ENCODE measurements at regions not wholly inside any gene's neighbourhood (a gene's known extent, or its start where the extent isn't known, plus 50 kb on each side); places are given as distances from the start of the nearest gene placed in this dataset.

DNA sequence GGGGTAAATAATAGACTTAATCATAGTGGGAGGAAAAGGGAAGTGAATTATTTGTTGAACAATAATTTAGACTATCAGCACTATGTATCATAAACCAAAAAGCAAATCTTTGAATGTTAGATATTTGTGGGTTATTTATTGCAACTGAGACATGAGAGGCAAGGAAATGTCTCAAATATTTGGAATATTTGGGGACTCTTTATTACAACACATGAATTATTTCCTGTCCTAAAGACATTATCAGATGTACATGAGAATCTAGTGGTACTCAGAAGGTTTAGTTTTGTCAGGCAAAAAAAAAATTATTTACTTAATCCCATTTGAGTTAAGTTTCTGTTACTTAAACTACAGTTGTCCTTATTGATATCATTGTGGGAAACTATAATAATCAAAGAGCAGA, 91.1 kb downstream of the TLR4 start:
- TF ChIP-seq POLR2AphosphoS5 (IDR thresholded peaks at IDR 0.05; ENCODE audit: low read depth, low read length): no peak
- TF ChIP-seq, protein P1, sequence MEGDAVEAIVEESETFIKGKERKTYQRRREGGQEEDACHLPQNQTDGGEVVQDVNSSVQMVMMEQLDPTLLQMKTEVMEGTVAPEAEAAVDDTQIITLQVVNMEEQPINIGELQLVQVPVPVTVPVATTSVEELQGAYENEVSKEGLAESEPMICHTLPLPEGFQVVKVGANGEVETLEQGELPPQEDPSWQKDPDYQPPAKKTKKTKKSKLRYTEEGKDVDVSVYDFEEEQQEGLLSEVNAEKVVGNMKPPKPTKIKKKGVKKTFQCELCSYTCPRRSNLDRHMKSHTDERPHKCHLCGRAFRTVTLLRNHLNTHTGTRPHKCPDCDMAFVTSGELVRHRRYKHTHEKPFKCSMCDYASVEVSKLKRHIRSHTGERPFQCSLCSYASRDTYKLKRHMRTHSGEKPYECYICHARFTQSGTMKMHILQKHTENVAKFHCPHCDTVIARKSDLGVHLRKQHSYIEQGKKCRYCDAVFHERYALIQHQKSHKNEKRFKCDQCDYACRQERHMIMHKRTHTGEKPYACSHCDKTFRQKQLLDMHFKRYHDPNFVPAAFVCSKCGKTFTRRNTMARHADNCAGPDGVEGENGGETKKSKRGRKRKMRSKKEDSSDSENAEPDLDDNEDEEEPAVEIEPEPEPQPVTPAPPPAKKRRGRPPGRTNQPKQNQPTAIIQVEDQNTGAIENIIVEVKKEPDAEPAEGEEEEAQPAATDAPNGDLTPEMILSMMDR (IDR thresholded peaks at IDR 0.05): no peak
- TF ChIP-seq, protein P2, sequence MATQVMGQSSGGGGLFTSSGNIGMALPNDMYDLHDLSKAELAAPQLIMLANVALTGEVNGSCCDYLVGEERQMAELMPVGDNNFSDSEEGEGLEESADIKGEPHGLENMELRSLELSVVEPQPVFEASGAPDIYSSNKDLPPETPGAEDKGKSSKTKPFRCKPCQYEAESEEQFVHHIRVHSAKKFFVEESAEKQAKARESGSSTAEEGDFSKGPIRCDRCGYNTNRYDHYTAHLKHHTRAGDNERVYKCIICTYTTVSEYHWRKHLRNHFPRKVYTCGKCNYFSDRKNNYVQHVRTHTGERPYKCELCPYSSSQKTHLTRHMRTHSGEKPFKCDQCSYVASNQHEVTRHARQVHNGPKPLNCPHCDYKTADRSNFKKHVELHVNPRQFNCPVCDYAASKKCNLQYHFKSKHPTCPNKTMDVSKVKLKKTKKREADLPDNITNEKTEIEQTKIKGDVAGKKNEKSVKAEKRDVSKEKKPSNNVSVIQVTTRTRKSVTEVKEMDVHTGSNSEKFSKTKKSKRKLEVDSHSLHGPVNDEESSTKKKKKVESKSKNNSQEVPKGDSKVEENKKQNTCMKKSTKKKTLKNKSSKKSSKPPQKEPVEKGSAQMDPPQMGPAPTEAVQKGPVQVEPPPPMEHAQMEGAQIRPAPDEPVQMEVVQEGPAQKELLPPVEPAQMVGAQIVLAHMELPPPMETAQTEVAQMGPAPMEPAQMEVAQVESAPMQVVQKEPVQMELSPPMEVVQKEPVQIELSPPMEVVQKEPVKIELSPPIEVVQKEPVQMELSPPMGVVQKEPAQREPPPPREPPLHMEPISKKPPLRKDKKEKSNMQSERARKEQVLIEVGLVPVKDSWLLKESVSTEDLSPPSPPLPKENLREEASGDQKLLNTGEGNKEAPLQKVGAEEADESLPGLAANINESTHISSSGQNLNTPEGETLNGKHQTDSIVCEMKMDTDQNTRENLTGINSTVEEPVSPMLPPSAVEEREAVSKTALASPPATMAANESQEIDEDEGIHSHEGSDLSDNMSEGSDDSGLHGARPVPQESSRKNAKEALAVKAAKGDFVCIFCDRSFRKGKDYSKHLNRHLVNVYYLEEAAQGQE (IDR thresholded peaks at IDR 0.05; ENCODE audit: insufficient read depth in 1 of 2, low read depth in 2 of 2, low read length in 1 of 2): no peak
- TF ChIP-seq SIN3A (IDR thresholded peaks at IDR 0.05; ENCODE audit: borderline replicate concordance, insufficient read depth, low read depth, low read length): no peak

Data from Panc1 (cell line).